HCT116 (cell line): ENCODE measurements at regions not wholly inside any gene's neighbourhood (a gene's known extent, or its start where the extent isn't known, plus 50 kb on each side); places are given as distances from the start of the nearest gene placed in this dataset.

Experiments used
- ATAC-seq: fragments of 200-7000 bp; cut with Tn5 transposase; 2 replicates; pipeline ENCODE4 v1.9.1; 2020; ENCODE audit warnings: mild to moderate bottlenecking, moderate library complexity
- BruUV-seq: library from RNA; stranded (reverse); fragments of 400-500 nt; replicated peaks from 2 replicates; lab custom pipeline; 2021; lab: Mats Ljungman, UMichigan
- CTCF ChIA-PET: fragments of 300-600 bp; sonication (Branson Sonifier 250); formaldehyde crosslinking; loops from one replicate; lab custom pipeline; 2021; ENCODE audit warnings: antibody characterized with exemption; lab: Charles Lee
- POLR2A ChIA-PET: fragments of 300-600, 350-600 bp; sonication (Branson Sonifier 250); formaldehyde crosslinking; loops from one replicate; lab custom pipeline; 2021; ENCODE audit warnings: antibody characterized with exemption; lab: Charles Lee
- RAD21 ChIA-PET, 2 experiments: fragments of 300-600 bp; sonication (Branson Sonifier 250); formaldehyde crosslinking; loops; one replicate each; lab custom pipeline; 2023; ENCODE audit warnings: low total read pairs in 2 of 2; ENCODE audit not compliant: uncharacterized antibody in 2 of 2, unreplicated experiment in 2 of 2, low non-redundant PET in 1 of 2; lab: Charles Lee
- DNase-seq: peaks from one replicate; pipeline ENCODE4 v3.0.0-alpha.2; 2010; ENCODE audit warnings: low read depth, low spot score
- H2AFZ ChIP-seq: fragments of 200-600 bp; shearing (Covaris generic), sonication (generic); 2 replicates; pipeline ENCODE4 v1.6.1; 2017; ENCODE audit warnings: low read depth, mixed run types, mixed read lengths, antibody characterized with exemption, low read length; ENCODE audit not compliant: poor library complexity, severe bottlenecking
- H3K27ac ChIP-seq: 2 replicates; pipeline ENCODE4 v1.5.1; 2012; ENCODE audit warnings: low read depth, low read length
- H3K27me3 ChIP-seq: fragments of 200-600 bp; sonication (generic); 2 replicates; pipeline ENCODE4 v1.6.1; 2016; ENCODE audit warnings: mixed run types, low read length, mixed read lengths; ENCODE audit not compliant: insufficient read depth
- H3K36me3 ChIP-seq, 2 experiments: fragments of 200-500 bp in 1 of 2; fragments of 200-600 bp in 1 of 2; sonication (Bioruptor generic) in 1 of 2; sonication (generic) in 1 of 2; 2 replicates each; pipeline versions ENCODE4 v1.5.1 to v1.6.1; 2014 to 2016; ENCODE audit warnings: low read length in 2 of 2, inconsistent platforms in 1 of 2, mixed read lengths in 1 of 2, mixed run types in 1 of 2; ENCODE audit not compliant: insufficient read depth in 2 of 2, control insufficient read depth in 1 of 2
- H3K4me1 ChIP-seq, 2 experiments: fragments of 200-600 bp in 1 of 2; sonication (generic) in 1 of 2; 2 replicates each; pipeline versions ENCODE4 v1.5.1 to v1.6.1; 2012 to 2017; ENCODE audit warnings: low read length in 2 of 2, inconsistent platforms in 1 of 2, mild to moderate bottlenecking in 1 of 2, mixed read lengths in 1 of 2, mixed run types in 1 of 2, moderate library complexity in 1 of 2; ENCODE audit not compliant: insufficient read depth in 2 of 2, control insufficient read depth in 1 of 2
- H3K4me2 ChIP-seq: fragments of 200-600 bp; sonication (generic); 2 replicates; pipeline ENCODE4 v1.6.1; 2017; ENCODE audit warnings: mixed run types, low read length, mixed read lengths
- H3K4me3 ChIP-seq, 2 experiments: fragments of 200-600 bp in 1 of 2; sonication (generic) in 1 of 2; replicated peaks in 1 of 2; 2 replicates each; pipeline ENCODE4 v1.5.1; 2011 to 2016; ENCODE audit warnings: low read length in 2 of 2, control low read depth in 1 of 2, low read depth in 1 of 2, mild to moderate bottlenecking in 1 of 2, mixed read lengths in 1 of 2, mixed run types in 1 of 2
- H3K79me2 ChIP-seq: fragments of 200-600 bp; sonication (generic); 2 replicates; pipeline ENCODE4 v1.6.1; 2017; ENCODE audit warnings: mild to moderate bottlenecking, mixed run types, low read length, moderate library complexity, mixed read lengths; ENCODE audit not compliant: insufficient read depth
- H3K9ac ChIP-seq: fragments of 200-600 bp; sonication (generic); 2 replicates; pipeline ENCODE4 v1.6.1; 2016; ENCODE audit warnings: low read length, mixed read lengths
- H3K9me2 ChIP-seq: fragments of 200-600 bp; sonication (generic), shearing (Covaris generic); 2 replicates; pipeline ENCODE4 v1.6.1; 2017; ENCODE audit warnings: mixed run types, mild to moderate bottlenecking, moderate library complexity; ENCODE audit not compliant: insufficient read depth
- H3K9me3 ChIP-seq, 2 experiments: fragments of 200-500 bp in 1 of 2; fragments of 200-600 bp in 1 of 2; sonication (Bioruptor generic) in 1 of 2; sonication (generic) in 1 of 2; 2 replicates each; pipeline ENCODE4 v1.6.1; 2014 to 2017; ENCODE audit warnings: low read length in 2 of 2, mixed read lengths in 2 of 2, inconsistent platforms in 1 of 2, low read depth in 1 of 2, mild to moderate bottlenecking in 1 of 2, mixed run types in 1 of 2, moderate library complexity in 1 of 2; ENCODE audit not compliant: control insufficient read depth in 1 of 2, insufficient read depth in 1 of 2
- H4K20me1 ChIP-seq: fragments of 200-600 bp; sonication (generic), shearing (Covaris generic); 2 replicates; pipeline ENCODE4 v1.6.1; 2017; ENCODE audit warnings: mixed run types, mild to moderate bottlenecking, moderate library complexity; ENCODE audit not compliant: insufficient read depth
- CBX3 ChIP-seq: IDR thresholded peaks from 2 replicates; pipeline ENCODE4 v1.6.1; 2012; ENCODE audit warnings: low read depth
- EZH2 ChIP-seq: fragments of 200-600 bp; sonication (generic); IDR thresholded peaks from 2 replicates; pipeline ENCODE4 v1.6.1; 2017; ENCODE audit warnings: antibody characterized with exemption, mixed run types
- POLR2A ChIP-seq: IDR thresholded peaks from 2 replicates; pipeline ENCODE4 v1.7.0; 2011; ENCODE audit warnings: borderline replicate concordance; ENCODE audit not compliant: insufficient read depth, insufficient read length; ENCODE audit errors: extremely low read depth
- SIN3A ChIP-seq: IDR thresholded peaks from 2 replicates; pipeline ENCODE4 v1.6.1; 2012; ENCODE audit warnings: low read depth
- SRF ChIP-seq: IDR thresholded peaks from 2 replicates; pipeline ENCODE4 v1.6.1; 2012; ENCODE audit warnings: low read depth
- TCF7L2 ChIP-seq: IDR thresholded peaks from 2 replicates; pipeline ENCODE4 v1.7.0; 2011; ENCODE audit warnings: borderline replicate concordance, inconsistent platforms; ENCODE audit not compliant: insufficient read depth, insufficient read length; ENCODE audit errors: extremely low read depth
- YY1 ChIP-seq: IDR thresholded peaks from 2 replicates; pipeline ENCODE4 v1.6.1; 2011; ENCODE audit warnings: low read length, low read depth, moderate library complexity, mild to moderate bottlenecking; ENCODE audit not compliant: insufficient replicate concordance; ENCODE audit errors: extremely low read depth
- ZNF274 ChIP-seq: fragments of 200-500 bp; sonication (Bioruptor generic); IDR thresholded peaks from 2 replicates; pipeline ENCODE4 v1.6.1; 2014; ENCODE audit warnings: mild to moderate bottlenecking, low read depth, low read length, inconsistent platforms
- intact Hi-C: fragments of 100-400 bp; cut with micrococcal nuclease; formaldehyde crosslinking; loops from 2 replicates; pipeline ENCODE4 v1.10.0; 2022
- TF ChIP-seq, protein P1 (sequence below): IDR thresholded peaks from 2 replicates; pipeline ENCODE4 v1.6.1; 2012; ENCODE audit warnings: low read depth
- TF ChIP-seq, protein P2 (sequence below), 3 experiments: fragments of 200-600 bp in 1 of 3; sonication (generic) in 1 of 3; IDR thresholded peaks in 2 of 3; conservative IDR thresholded peaks in 1 of 3; 2 replicates each; pipeline ENCODE4 v1.5.1; 2012 to 2017; ENCODE audit warnings: low read depth in 2 of 3, low read length in 2 of 3, antibody characterized with exemption in 1 of 3, borderline replicate concordance in 1 of 3, control low read depth in 1 of 3, mild to moderate bottlenecking in 1 of 3, mixed read lengths in 1 of 3, mixed run types in 1 of 3, moderate library complexity in 1 of 3; ENCODE audit not compliant: insufficient read depth in 1 of 3

DNA sequence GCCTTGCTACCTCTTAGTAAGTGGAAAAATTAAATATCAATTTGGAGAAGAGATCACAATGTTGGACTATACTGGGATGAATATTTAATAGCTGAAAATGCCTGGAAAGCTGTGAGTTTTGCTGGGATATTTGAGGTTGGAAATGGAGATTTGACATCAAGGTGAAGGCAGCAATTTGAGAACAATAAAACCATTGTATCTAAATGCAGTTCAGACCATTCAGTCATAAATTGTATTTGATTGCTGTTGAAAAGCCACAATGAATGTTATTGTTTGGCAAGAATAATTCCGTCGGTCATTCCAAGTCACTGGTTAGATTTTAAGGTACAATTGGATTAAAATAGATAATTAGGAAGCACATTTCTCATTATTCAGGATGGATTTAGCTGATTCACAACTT is 325.6 kb downstream of the HRH4 start:
- Histone ChIP-seq H3K9me3 (no peaks in the 10 kb centered on the region), H3K4me1 (no peaks in the 10 kb centered on the region), H2AFZ (no peak overlapping the region), H3K4me3 (no peak overlapping the region), H3K9ac (no peak overlapping the region), H3K79me2 (no peaks in the 10 kb centered on the region), H4K20me1 (no peaks in the 10 kb centered on the region), H3K27ac (no peak overlapping the region), H3K27me3 (peaks cover 22% of the 10 kb centered on the region), H3K4me2 (no peak overlapping the region), H3K36me3 (no peaks in the 10 kb centered on the region), H3K9me2 (no peaks in the 10 kb centered on the region)
- DNase-seq (no peak), ATAC-seq (no peak)
- ChIA-PET RAD21 (no interaction called here), CTCF (no interaction called here), POLR2A (no interaction called here)
- no TSS peak for BruUV-seq
- no peak for TF ChIP-seq CBX3
- TF ChIP-seq, protein P1, sequence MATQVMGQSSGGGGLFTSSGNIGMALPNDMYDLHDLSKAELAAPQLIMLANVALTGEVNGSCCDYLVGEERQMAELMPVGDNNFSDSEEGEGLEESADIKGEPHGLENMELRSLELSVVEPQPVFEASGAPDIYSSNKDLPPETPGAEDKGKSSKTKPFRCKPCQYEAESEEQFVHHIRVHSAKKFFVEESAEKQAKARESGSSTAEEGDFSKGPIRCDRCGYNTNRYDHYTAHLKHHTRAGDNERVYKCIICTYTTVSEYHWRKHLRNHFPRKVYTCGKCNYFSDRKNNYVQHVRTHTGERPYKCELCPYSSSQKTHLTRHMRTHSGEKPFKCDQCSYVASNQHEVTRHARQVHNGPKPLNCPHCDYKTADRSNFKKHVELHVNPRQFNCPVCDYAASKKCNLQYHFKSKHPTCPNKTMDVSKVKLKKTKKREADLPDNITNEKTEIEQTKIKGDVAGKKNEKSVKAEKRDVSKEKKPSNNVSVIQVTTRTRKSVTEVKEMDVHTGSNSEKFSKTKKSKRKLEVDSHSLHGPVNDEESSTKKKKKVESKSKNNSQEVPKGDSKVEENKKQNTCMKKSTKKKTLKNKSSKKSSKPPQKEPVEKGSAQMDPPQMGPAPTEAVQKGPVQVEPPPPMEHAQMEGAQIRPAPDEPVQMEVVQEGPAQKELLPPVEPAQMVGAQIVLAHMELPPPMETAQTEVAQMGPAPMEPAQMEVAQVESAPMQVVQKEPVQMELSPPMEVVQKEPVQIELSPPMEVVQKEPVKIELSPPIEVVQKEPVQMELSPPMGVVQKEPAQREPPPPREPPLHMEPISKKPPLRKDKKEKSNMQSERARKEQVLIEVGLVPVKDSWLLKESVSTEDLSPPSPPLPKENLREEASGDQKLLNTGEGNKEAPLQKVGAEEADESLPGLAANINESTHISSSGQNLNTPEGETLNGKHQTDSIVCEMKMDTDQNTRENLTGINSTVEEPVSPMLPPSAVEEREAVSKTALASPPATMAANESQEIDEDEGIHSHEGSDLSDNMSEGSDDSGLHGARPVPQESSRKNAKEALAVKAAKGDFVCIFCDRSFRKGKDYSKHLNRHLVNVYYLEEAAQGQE, result no peak
- no peak for TF ChIP-seq SRF
- TF ChIP-seq TCF7L2, result no peak
- no peak for TF ChIP-seq YY1
- intact Hi-C loops, result no loop called here

DNA sequence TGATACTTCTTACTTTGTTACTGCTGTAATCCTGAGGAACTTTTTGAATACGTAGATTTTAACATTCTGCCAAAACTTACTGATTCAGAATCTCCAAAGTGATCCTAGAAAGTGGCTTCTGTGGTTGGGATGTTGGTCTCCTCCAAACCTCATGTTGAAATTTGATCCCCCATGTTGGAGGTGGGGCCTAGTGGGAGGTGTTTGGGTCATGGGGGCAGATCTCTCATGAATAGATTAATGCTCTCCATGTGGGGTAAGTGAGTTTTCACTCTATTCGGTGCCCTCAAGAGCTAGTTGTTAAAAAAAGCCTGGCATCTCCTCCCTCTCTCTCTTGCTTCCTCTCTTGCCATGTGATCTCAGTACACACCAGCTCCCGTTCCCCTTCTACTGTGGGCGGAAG is 329.9 kb downstream of the HRH4 start:
- H3K9ac ChIP-seq, result no peak overlapping the region
- intact Hi-C loops, result no loop called here
- H3K27me3 ChIP-seq, result peaks cover 9% of the 10 kb centered on the region; the same call in 1 of the 2 replicates
- H3K4me2 ChIP-seq, result no peak overlapping the region
- H3K79me2 ChIP-seq, result no peaks in the 10 kb centered on the region
- H3K9me3 ChIP-seq, result no peaks in the 10 kb centered on the region
- H3K4me3 ChIP-seq, result no peak overlapping the region
- ChIA-PET POLR2A (no interaction called here), CTCF (no interaction called here), RAD21 (no interaction called here)
- no peak for ATAC-seq
- H3K9me2 ChIP-seq, result no peaks in the 10 kb centered on the region
- H3K36me3 ChIP-seq, result no peaks in the 10 kb centered on the region
- no peak overlapping the region for H2AFZ ChIP-seq
- no peaks in the 10 kb centered on the region for H3K4me1 ChIP-seq
- DNase-seq, result no peak
- H3K27ac ChIP-seq, result no peak overlapping the region
- H4K20me1 ChIP-seq, result no peaks in the 10 kb centered on the region
- BruUV-seq, result no TSS peak
- TF ChIP-seq SIN3A (no peak), POLR2A (no peak), EZH2 (no peak), SRF (no peak), CBX3 (no peak), ZNF274 (no peak), YY1 (no peak)
- TF ChIP-seq, protein P2, sequence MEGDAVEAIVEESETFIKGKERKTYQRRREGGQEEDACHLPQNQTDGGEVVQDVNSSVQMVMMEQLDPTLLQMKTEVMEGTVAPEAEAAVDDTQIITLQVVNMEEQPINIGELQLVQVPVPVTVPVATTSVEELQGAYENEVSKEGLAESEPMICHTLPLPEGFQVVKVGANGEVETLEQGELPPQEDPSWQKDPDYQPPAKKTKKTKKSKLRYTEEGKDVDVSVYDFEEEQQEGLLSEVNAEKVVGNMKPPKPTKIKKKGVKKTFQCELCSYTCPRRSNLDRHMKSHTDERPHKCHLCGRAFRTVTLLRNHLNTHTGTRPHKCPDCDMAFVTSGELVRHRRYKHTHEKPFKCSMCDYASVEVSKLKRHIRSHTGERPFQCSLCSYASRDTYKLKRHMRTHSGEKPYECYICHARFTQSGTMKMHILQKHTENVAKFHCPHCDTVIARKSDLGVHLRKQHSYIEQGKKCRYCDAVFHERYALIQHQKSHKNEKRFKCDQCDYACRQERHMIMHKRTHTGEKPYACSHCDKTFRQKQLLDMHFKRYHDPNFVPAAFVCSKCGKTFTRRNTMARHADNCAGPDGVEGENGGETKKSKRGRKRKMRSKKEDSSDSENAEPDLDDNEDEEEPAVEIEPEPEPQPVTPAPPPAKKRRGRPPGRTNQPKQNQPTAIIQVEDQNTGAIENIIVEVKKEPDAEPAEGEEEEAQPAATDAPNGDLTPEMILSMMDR (IDR thresholded peaks at IDR 0.05 in 2 of 3, conservative IDR thresholded peaks at IDR 0.05 in 1 of 3; ENCODE audit: borderline replicate concordance in 1 of 3, insufficient read depth in 1 of 3, low read depth in 2 of 3, low read length in 2 of 3), result no peak
- TF ChIP-seq, protein P1, result no peak
